GM10847 (cell line): ENCODE measurements at regions not wholly inside any gene's neighbourhood (a gene's known extent, or its start where the extent isn't known, plus 50 kb on each side); places are given as distances from the start of the nearest gene placed in this dataset.

ENCODE experiments used
- POLR2A ChIP-seq: IDR thresholded peaks from 2 replicates; pipeline ENCODE4 v1.6.1; 2011; ENCODE audit not compliant: insufficient read length; ENCODE audit errors: extremely low read depth

DNA sequence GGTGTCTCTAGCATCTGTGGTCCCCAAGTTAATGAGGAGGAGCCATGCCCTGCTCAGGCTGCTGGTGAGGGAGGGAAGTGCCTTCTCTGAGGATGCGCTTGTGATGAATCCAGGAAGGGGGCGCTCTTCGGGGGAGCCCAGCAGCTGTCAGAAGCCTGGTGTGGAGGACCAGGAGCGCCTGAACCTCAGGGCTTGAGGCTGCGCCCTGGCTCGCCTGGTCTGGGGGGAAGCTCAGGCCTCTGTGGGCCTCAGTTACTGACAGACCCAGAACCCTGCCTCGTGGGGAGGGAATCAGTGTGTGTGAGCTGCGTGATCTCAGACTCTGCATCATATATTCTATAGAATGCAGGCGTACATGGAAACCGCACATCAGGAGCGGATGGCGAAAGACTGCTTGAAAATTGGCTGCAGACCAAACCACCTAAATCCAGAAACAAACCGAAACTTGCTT, 126.1 kb downstream of the SEC14L1 start:
- no peak for TF ChIP-seq POLR2A

GRCh38 chr17:77269696-77270681, 129.2 kb downstream of the SEC14L1 start:
- TF ChIP-seq POLR2A, result no peak

GRCh38 chr17:77271411-77271810, 130.6 kb downstream of the SEC14L1 start:
- TF ChIP-seq POLR2A, result no peak

DNA sequence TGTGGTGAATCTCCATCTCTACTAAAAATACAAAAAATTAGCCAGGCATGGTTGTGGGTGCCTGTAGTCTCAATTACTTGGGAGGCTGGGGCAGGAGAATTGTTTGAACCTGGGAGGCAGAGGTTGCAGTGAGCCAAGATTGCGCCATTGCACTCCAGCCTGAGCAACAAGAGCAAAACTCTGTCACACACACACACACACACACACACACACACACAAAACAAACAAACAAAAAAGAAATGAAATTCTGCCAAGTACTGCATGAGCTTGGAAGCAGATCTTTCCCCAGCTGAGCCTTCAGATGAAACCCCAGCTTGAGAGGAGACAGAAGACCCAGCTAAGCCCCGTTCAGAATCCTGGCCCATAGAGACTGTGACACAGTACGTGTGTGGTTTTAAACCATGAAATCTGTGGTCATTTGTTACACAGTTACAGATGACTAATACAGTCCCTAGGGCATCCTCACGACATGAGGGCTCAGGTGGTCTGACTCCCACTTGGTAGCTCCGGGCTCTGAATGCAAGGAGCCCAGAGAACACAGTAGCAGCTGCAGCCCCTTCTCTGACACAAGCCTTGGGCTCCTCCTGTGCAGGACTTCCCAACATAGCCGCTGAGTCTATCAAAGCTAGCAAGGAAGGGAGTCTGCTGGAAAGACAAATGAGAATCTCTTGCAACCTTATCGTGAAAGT, 132.8 kb downstream of the SEC14L1 start:
- no peak for TF ChIP-seq POLR2A

DNA sequence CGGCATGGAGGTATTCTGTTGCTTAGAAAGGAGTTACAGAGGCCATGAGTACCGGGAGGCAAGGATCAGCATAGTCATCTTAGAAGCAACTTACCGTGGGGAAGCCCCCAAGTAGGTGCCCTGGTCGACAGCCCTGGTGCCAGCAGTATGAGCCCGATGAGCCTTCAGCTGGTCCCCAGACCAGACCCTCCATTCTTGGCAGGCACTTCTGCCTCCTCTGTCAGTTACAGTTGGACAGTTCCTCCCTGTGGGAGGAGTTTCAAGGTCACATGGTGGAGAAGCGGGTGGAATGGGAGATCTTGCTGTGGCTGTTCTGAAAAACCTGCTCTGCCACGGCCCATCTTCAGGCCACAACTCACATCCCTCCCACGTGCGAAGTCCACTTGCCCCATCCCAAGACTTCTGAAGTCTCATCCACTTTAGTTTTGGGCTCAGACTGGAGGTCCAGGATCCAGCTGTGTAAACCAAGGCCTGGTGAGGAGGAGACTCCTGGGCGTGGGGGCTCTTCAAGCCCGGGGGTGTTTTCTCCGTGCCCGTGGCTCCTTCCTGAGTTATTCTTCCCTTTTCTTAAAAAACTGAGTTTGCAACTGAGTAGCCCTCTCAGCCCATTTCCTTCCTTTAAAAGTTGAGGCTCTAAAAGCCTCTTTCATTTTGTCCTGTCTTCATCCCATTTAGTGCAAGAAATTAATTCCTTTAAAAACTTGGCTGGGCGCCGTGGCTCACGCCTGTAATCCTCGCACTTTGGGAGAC, 133.5 kb downstream of the SEC14L1 start:
- no peak for TF ChIP-seq POLR2A

GRCh38 chr17:77279448-77280303, 138.9 kb downstream of the SEC14L1 start:
- no peak for TF ChIP-seq POLR2A

DNA sequence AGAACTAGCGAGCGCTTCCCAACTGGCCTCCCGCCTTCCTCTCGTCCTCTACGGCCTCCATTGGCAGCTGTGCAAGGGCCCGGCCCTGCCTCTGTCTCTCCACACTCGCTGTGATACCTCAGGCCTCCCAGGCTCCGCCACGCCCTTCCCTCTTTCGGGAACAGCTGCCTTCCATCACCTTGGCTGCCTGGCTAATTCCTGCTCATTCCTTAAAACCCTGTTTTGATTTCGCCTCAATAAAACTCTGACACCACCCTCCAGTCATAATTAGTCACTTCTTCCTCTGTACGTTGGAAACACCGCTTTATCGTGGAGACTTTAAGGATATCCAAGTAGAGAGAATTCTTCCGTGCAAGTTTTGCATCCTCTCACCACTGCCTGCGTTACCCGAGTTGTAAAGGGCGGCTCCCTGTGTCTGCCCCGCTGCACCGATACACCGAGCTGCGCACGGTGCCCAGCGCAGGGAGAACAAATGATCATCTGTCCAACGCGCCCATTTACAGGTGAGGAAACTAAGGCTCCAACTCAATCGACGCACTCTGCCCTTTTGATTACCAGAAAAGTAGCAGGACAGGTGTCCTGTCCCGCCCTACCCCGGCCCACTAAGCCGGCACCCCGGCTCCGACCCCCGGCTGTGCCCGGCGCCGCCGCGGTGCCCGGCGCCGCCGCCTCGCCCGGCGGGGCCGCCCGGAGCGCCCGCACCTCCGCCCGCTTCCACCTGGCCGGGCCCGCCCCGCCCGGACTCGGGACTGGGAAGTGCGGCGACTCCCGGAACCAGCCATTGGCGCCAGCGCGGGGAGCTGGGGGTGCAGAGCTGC, 139.7 kb downstream of the SEC14L1 start:
- TF ChIP-seq POLR2A, result no peak

- TF ChIP-seq POLR2A, result no peak
These were observed 140.5 kb downstream of the SEC14L1 start for GRCh38 chr17:77281122-77281903.

- TF ChIP-seq POLR2A, result no peak
These were observed 141.2 kb downstream of the SEC14L1 start for GRCh38 chr17:77281904-77282367.

DNA sequence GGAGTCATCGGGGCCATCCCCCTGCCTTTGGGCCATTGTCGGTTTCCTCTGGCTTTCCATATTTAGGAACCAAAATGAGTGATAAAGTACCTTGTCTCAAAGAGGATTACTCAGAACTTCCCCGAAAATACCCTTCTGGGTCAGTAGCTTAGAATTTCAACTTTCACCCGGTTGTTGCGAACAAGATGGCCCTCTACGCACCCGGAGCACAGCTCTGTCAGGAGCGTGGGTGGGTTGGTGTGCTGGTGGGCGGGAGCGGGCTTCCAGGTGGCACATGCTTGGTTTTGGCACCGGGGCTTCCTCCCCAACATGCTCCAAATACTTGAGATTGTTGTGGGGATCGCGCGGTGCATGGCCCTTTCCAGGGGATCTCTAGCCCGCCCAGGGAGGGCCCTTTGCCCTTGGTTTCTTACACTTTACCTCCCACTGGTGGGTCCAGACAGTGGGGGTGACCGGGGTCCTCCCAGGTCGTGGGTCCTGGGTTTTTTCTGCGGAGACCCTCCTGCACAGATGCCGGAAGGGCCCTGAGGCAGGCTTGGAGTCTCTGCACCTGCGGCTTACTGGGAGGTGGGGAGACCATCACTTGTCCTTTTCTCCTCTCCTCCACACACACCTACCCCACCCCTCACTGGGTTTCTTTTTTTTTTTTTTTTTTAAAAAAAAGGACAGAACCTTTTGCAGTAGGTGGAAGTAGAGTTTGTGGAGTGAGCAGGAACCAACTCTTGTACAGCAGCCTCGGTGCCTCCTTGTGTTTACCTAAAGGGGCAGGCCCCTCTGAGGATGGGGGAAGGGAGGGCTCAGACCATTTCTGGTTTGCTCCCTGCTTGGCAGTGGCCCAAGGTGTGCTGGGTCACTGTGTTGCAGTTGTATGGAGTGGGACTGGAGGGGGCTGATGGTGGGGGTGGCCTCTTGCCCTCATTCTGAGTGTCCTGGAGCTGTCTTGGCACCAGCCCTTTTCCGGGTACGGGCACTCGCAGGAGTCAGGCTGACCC, 142.1 kb downstream of the SEC14L1 start:
- no peak for TF ChIP-seq POLR2A

GRCh38 chr17:77284023-77284617, 143.4 kb downstream of the SEC14L1 start:
- TF ChIP-seq POLR2A, result no peak

GRCh38 chr17:77285594-77286390, 145.0 kb downstream of the SEC14L1 start:
- no peak for TF ChIP-seq POLR2A
